NCI-H226 (cell line): ENCODE measurements at regions not wholly inside any gene's neighbourhood (a gene's known extent, or its start where the extent isn't known, plus 50 kb on each side); places are given as distances from the start of the nearest gene placed in this dataset.
"Not testable (repeated sequence)": the region's sequence is repeated elsewhere in the genome, so short reads cannot be mapped to it uniquely, and the experiment has no call there.

ENCODE experiments used
- DNase-seq: peaks from one replicate; pipeline ENCODE4 v3.0.0-alpha.2; 2015

- no peak for DNase-seq
Observed at GRCh38 chr7:102721-103120, 89.7 kb upstream of the FAM20C start.

DNA sequence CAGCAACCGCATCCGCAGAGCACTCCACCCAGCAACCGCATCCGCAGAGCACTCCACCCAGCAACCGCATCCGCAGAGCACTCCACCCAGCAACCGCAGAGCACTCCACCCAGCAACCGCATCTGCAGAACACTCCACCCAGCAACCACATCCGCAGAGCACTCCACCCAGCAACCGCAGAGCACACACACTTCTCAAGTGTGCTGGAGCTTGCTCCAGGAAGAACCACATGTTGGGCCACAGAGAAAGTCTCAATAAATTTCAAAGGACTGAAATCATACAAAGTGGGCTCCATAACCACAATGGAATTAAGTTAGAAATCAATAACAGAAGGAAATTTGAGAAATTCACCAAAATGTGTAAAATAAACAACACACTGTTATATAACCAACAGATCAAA, 88.4 kb upstream of the FAM20C start:
- DNase-seq: not testable (repeated sequence)

- no peak for DNase-seq
Observed at GRCh38 chr7:105002-105401, 87.4 kb upstream of the FAM20C start.

DNA sequence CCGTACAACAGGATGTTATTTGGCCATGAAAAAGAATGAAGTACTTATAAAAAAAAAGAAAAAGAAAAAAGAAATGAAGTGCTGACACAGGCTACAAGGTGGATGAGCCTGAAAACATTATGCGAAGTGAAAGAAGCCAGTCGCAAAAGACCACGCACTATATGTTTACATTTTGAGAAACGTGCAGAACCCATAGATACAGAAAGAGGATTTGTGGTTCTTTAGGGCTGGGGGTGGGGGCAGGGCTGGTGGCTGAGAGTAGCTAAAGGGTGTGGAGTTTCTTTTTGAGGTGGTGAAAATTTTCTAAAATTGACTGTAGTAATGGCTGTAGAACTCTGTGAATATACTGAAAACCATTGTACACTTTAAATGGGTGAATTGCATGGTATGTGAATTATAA, 86.0 kb upstream of the FAM20C start:
- DNase-seq: no peak

GRCh38 chr7:107233-107632, 85.1 kb upstream of the FAM20C start:
- no peak for DNase-seq

- no peak for DNase-seq
Observed at GRCh38 chr7:107907-108306, 84.5 kb upstream of the FAM20C start.

GRCh38 chr7:109094-109493, 83.3 kb upstream of the FAM20C start:
- DNase-seq: no peak

DNA sequence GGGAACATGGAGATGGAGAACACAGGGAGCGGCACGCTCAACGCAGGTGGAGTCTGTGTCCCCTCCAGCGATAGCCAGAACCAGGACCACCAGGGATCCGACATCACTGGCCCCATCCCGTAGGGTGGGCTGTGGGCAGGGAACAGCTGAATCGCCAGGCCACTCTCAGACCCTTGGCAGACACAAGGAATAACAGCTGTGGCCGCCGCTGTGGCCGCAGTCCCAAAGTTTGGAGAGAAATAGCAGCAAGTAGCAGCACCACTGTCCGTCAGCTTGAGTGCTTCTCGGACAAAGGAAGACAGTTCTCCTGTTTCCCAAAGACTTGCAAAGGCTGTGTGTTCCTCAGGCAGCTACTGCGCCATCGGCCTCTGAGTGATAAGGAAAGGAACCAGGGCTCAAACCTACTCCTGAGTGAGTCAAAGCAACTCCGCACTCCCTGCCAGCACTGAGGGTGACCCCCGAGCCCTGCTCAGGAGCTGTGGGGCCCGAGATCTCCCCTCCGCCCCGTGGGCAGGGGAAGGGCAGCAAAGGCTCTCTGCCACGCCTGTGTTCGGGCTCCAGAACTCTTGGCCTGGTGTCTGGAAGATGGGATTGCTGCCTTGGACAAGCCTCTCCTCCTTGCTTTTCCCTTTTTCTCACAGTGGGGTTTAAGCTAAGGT, 82.3 kb upstream of the FAM20C start:
- DNase-seq: no peak

DNA sequence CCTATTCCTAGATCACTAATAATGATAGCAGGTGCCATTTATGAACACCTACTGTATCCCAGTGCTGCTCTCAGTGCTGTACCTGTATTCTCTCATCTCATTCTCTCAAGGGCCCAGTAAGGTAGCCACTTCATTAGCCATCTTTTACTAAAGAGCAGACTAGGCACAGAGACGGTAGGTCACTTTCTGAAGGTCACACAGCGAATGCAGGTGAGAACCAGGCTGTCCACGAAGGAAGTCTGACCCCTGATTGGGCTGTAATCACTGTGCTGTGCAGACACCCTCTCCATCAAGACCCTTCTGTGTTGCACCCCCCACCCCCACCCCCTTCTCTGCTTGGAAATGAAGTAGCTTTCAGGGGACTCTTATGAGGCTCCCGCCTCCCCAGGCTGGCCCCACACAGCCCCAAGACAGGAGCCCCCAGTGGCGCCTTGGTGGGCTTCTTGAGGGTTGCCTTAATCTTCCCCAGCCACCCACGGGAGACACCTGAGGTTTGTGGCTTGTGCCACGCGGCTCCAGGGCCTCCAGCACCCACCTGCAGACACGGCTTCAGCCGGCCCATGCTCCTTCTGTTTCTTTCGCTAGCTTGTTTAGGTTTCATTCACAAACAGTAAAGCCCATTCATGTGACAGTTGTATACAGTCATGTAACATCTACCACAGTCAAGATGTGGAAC, 81.7 kb upstream of the FAM20C start:
- DNase-seq: no peak

- no peak for DNase-seq
Observed at GRCh38 chr7:111591-111990, 80.8 kb upstream of the FAM20C start.

- DNase-seq: no peak
Observed at GRCh38 chr7:112881-113280, 79.5 kb upstream of the FAM20C start.

- no peak for DNase-seq
Observed at GRCh38 chr7:115274-115911, 77.0 kb upstream of the FAM20C start.

DNA sequence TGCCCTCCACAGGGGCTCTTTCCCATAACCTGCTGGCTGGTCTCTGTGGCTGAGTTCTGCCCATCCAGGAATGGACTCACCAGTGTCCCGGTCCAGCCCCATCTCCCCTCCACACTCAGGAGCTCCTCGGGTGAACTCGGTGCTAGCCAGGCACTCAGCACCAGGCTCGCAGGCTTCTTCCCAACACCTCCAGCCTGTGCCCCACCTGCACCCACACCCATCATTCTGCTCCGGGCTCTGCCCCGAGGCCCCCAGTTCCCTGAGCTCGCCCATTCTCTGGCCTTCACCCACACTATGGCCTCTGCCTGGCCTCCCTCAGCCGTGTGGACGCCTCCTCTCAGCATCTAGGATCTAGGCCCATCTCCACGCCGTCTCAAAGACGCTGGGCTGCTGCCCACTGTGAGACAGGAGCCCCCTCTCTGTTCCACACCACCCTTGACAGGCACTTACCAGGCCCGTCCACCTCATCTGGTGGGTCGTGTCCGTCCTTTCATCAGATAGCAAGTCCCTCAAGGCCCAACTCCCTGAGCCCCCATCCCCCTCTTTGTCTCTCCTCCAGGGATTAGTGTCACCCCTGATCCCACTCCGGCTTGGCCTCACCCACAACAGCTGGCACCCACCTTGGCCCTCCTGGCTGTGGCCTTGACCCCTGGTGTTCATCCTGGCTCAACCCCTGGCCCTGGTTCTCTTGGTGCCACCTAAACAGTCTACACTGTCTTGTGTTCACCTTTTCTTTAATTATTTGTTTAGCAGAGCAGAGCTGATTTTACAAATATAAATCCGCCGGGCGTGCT, 76.0 kb upstream of the FAM20C start:
- DNase-seq: no peak

GRCh38 chr7:117836-118614, 74.3 kb upstream of the FAM20C start:
- no peak for DNase-seq

DNA sequence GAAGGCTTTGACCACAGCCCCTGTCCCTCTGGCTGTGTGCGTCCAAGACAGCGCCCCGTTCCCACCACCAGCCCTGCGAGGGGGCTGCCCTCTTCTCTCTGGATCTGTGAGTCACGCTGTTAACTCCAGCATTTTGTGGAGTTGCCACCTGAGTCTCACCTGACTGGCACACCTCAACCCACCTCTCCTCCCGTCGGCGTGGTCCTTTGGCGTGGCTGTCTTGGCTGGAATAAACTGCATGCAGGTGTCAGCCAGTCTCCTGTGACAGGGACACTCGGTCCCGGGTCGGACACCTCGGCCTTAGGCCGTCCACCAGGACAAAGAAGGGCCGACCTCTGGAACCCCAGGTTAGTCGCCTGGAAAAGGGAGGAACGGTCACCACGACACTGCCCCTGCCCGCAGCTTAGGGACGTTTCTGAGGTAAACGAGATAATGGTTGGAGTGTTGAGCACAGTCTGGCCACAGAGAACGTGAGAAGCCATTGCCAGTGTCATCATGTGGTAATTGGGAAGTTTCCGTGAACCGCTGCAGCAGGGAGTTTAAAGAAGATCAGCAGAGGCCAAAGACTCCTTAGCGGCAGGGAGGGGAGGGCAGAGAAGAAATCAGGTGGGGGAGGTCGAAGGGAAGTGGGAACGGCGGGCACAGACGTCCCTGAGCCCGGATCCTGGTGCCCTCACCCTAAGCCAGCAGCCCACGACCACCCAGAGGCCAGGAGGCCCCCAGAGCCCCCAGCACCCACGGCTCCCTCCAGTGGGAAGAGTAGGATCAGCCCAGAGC, 73.6 kb upstream of the FAM20C start:
- DNase-seq: no peak

DNA sequence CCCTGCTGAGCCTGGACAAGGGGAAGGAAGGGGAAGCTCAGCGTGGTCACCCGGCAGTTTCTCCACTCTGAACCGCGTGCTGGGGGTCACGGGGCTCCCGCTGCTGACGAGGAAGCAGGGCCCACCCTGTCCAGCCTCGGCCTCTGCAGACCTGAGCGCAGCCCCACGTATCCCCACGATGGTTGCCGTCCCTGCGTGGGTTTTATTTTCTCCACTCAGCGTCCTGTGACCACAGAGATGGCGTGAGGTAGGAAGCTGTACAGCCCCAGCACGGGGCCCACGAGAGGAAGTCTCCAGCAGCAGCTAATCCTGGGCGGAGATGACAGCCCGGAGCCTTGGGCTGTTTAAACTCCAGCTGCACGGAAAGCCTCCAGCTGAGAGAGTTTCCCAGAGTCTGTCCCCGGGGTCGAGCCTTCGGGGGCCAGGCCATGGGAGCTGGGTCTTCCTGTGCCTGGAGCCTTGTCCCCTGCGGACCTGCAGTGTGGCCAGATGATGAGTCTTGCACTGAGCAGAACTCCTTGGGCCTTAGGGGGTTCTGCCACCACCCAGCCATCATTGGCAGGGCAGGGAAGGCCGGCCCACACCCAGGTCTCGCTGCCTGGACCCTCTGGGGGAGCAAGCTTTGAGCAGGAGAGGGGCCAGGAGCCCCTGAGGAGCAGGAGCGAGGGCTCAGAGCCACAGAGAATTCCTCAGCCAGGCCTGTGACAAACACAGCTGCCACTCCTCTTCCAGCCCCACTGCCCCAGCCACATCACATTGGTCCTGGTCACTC, 72.8 kb upstream of the FAM20C start:
- no peak for DNase-seq

GRCh38 chr7:120164-120991, 72.0 kb upstream of the FAM20C start:
- no peak for DNase-seq

DNA sequence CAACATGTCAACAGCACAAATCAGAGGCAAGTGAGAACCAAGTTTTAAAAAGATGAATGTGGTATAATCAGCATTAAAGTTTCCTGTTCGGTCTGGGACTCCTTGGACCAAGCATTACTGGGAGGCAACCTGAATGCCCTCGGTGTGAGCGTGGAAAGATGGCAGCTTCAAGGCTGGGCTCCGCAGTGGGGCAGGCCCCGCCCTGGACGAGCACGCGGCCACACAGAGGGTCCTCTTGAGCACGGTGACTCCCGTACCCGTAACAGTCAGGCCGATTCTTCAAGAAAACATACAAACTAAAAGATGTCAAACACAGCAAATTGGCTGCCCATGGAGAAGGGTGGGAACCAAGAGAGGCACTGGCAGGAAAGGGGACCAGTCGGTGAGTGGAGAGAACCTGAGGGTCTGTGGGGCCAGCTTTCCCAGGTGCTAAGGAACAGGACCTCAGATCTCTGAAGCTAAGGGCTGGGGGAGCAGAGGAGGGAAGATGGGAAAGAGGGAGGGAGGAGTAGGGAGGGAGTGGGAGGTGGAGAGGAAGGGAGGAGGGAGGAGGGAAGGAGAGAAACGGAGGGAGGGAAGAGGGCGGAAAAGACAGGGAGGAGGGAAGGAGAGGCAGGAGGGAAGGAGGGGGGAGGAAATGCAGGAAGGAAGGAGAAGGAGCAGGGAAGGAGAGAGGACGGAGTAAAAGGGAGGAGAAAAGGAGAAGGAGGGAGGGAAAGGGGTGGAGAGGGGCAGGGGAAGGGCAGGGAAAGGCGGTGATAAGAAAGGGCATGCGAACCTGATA, 71.2 kb upstream of the FAM20C start:
- no peak for DNase-seq

DNA sequence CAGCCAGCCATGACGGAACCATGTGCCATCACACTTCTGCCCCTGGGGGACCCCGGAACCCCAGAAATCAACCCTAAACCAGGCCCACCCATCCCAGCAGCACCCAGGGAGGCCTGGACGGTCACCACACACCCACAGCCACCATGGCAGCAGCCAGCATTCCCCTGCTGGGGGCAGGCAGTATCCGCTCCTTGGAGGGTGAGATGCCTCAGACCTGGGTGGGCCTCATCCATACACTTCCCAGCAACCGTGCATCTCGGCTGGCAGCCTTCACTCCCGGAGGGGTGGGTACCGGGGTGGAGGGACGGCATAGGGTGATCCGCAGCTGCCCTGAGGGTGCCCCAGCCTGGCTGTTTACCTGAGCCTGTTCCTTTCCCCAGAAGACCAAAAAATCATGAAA, 69.1 kb upstream of the FAM20C start:
- no peak for DNase-seq
